NCI-H1436 treated with DMSO at 0.1 percent for 48 hours (cell line): ENCODE measurements at regions not wholly inside any gene's neighbourhood (a gene's known extent, or its start where the extent isn't known, plus 50 kb on each side); places are given as distances from the start of the nearest gene placed in this dataset.
"Not testable (repeated sequence)": the region's sequence is repeated elsewhere in the genome, so short reads cannot be mapped to it uniquely, and the experiment has no call there.

Experiments used
- DNase-seq: peaks from one replicate; lab custom pipeline; 2025; lab: John Stamatoyannopoulos, UW

DNA sequence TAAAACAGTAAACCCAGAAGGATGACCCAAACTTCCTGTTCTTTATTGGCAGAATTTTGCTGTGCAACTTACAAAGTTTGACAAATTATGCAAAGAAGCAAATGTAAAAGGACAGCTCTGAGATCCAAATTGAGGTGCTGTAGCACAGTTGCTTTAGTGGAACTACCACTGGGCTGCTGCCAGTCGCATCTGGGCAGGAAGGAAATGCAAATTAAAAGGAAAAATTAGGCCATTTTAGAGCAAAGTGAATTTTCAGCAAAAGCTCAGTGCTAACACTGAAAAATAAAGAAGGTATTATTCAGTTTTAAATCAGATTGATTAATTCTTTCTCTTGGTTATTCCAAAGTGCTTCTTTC, 104.5 kb downstream of the ZMAT3 start:
- DNase-seq = no peak

DNA sequence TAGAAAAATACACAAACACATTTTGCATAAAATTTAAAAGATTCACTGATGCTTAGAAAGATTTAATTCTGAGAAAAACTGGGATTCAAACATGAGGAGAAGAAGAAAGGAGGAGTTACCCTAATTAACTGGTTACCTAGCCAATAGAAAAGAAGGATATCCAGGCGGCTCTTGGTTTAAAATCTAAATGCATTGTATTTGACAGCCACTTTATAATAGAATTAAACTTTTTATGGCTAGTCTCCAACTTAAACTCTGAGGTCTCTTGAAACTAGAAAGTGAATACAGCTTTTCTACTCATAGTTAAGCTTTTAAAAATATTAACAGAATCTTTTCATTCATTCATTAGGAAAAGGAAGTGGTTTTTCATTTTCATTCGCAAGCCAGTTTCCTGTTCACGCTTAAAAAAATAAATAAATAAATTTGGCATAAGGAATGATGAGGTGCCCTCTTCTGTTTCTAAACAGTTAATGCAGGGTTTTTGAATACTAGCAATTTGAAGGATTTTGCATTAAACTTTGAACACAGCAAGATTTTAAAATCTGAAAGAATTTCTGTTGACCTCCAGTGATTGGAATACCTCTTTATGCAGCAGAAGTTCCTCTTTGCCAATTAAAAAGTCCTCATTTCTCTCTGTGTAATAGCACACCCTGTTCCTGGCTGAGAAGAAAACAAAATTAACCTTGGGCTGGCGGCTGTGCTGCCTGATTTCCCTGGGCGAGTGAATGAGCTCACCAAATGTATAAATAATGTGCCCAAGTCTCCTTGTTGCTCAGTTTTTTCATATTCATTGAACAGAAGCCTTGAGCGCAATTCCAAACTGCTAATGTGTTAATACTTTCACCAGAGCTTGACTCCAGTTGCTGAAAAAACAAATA, 105.1 kb downstream of the ZMAT3 start:
- peak; percentile 23 for DNase-seq

DNA sequence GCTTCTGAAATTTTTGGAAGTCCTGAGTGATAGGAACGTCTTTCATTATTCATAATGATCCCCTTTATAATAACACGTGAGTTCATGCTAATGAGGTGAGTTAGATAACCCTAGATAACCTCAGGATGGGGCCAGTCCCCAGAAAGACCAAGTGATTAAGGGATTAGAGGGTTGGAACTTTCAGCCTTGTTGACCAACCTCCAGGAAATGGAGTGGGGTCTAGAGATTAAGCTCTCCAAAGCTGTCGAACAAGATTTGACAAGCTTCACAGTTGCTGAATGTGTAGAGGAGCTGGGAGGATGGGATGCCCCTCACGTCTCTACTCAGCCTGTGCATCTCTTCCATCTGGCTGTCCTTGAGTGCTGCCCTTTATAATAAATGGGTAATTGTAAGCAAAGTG, 107.1 kb downstream of the ZMAT3 start:
- DNase-seq = no peak

DNA sequence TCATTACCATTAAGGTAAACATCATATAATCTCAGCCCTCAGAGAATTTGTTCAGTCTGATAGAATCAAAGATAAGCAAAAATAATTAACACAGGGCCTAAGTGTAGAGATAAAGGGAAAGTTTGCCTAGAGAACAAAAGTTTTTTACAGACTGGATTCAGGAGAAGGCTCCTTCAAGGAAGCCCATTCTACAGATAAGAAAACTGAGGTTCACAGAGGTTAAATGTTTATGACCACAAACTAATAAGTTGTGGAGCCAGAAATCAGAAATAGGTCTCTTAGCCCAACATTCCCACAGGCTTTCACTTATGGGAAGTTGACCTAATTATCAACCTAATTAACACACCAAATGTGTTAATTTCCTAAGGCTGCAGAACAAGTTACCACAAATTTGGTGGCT, 110.7 kb downstream of the ZMAT3 start:
- no peak for DNase-seq

DNA sequence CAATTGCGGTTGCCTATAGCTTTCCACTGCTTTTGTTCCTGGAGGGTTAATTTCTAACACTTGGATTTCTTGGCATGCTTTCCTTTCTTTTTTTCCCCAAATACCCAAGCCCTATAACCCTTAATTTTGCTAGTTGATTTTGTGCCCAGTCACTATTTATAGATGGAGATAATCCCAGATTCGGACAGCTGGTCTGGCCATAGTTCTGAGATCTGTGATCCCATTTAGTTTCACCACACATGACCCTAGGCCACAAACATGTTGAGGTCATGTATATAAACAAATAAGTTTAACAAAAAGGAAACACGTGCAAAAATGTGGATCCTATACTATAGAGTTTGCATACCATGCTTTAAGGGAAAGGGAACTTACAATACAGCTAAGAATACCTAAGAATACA, 111.4 kb downstream of the ZMAT3 start:
- no peak for DNase-seq

DNA sequence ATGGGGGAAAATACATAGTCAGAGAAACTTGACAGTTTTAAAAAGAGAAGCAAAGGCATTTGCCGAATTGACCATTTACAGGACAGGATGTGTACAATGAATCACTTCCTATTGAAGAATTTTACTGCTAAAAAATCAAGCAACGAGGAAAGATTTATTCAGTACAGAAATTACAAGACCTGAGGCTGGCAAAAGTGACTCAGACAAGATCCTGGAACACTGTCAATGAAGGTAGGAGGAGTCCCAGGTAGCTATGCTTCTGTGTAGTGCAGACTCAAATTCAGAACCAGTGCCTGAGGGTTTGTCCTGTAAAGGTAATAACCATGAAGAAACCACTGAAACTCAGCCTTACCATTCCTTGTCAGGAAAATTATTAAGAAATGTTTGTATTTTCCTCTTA, 120.9 kb downstream of the ZMAT3 start:
- DNase-seq = no peak

DNA sequence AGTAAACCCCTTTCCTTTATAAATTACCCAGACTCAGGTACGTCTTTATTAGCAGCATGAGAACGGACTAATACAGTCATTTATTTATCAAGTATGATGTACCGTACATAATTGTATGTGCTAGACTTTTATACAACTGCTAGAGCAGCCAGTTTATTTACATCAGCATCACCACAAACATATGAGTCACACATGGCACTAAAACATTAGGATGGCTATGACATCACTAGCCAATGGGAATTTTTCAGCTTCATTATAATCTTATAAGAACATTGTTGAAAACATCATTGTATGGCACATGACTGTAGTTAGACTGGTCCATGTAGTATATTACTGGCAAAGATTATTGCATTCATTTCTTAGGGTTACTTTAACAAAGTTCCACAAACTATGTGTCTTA, 121.7 kb downstream of the ZMAT3 start:
- no peak for DNase-seq

DNA sequence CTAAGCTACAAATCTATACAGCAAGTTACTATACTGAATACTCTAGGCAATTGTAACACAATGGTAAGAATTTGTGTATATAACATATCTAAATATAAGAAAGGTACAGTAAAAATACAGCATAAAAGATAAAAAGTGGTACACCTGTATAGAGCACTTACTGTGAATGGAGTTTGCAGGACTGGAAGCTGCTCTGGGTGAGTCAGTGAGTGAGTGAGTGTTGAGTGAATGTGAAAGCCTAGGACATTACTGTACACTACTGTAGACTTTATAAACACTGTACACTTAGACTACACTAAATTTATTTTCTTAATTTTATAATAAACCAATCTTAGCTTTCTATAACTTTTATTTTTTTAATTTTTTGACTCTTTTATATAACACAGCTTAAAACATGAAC, 123.1 kb downstream of the ZMAT3 start:
- DNase-seq = no peak

DNA sequence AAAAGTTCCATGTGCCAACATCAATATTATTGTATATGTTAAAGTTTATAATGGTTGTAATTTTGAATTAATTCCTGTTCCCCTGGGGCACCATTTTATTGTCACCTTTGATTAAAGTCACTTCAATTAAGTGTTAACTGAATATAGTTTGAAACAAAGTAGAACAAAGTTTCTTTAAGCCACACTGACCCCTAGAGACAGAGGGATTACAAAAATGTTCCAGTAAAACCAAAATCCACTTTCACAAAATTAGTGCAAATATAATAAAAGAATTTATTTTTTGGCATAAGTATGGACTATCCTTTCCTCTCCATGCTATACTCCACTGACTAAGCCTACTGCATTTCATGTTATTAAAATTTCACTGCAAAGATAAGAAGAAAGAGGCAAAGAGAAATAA, 123.9 kb downstream of the ZMAT3 start:
- no peak for DNase-seq

DNA sequence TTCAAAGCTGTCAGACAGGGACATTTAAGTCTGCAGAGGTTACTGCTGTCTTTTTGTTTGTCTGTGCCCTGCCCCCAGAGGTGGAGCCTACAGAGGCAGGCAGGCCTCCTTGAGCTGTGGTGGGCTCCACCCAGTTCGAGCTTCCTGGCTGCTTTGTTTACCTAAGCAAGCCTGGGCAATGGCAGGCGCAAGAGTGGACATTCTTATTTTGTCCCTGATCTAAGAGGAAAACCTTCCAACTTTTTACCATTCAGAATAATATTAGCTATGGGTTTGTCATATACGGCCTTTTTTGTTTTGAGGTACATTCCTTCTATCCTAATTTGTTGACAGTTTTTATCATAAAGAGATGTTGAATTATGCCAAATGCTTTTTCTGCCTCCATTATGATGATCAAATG, 129.3 kb downstream of the ZMAT3 start:
- DNase-seq = not testable (repeated sequence)

DNA sequence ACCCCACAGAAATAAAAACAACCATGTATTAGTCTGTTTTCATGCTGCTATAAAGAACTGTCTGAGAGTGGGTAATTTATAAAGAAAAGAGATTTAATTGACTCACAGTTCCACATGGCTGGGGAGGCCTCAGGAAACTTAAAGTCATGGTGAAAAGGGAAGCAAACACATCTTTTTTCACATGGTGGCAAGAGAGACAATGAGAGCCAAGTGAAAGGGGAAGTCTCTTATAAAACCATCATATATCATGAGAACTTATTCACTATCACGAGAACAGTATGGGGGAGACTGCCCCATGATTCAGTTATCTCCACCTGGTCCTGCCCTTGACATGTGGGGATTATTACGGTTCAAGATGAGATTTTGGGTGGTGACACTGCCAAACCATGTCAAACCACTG, 141.5 kb downstream of the ZMAT3 start:
- DNase-seq = no peak

DNA sequence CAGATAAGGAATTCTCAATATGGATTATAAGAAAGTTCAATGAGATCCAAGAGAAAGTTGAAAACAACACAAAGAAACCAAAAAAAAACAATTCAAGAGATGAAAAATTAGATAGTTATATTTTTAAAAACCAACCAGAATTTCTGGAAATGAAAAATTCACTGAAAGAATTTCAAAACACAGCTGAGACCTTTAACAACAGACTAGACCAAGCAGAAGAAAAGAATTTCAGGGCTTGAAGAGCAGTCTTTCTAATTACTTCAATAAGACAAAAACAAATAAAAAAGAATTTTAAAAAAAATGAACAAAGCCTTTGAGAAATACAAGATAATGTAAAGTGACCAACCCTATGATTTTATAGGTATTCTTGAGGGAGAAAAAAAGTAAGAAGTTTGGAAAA, 155.4 kb downstream of the ZMAT3 start:
- DNase-seq = no peak

DNA sequence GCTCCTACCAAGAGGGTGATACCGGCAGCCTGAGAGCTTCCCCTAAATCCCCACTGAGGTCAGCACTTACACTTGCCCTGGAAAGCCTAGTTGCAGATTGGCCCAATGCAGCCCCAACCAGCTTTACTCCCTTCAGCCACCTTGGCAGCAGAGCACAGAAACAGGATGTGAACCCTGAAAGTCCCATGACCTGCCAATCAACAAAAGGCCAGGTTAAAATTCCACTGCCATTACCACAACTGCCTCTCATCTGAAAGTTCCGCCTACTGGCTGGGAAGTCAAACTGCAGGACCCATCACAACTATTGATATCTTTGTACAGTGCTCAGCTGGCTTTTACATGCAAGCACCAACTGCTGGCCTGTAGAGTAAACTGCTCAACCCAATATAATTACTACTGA, 156.2 kb downstream of the ZMAT3 start:
- DNase-seq = no peak

DNA sequence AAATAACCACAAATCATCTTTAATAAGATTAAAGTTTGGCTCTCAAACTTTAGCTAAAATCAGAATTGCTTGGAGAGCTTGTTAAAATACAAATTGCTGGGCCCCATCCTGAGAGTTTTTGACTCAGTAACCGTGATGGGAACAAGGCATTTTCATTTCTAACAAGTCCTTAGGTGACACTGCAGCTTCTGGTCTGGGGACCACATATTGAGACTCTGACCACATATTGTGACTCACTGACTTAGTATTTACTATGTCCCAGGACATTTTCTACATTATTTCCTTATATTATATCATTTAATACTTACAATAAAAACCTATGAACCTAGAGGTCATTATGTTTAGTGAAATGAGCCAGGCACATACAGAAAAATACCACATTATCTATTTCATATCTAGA, 164.5 kb downstream of the ZMAT3 start:
- no peak for DNase-seq

DNA sequence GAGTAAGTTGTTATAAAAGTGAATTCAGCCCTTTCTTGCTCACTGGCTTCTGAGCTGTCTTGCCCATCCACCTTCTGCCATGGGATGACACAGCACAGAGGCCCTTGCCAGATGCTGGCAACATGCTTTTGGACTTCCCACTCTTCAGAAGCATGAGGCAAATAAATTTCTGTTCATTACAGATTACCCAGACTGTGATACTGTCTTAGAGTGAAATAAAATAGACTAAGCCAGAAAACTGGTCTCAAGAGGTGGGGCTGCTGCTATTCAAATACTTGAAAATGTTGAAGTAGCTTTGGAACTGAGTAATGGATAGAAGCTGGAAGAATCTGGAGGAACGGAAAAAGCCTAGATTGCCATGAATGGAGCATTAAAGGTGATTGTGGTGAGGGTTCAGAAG, 170.4 kb downstream of the ZMAT3 start:
- DNase-seq = no peak

DNA sequence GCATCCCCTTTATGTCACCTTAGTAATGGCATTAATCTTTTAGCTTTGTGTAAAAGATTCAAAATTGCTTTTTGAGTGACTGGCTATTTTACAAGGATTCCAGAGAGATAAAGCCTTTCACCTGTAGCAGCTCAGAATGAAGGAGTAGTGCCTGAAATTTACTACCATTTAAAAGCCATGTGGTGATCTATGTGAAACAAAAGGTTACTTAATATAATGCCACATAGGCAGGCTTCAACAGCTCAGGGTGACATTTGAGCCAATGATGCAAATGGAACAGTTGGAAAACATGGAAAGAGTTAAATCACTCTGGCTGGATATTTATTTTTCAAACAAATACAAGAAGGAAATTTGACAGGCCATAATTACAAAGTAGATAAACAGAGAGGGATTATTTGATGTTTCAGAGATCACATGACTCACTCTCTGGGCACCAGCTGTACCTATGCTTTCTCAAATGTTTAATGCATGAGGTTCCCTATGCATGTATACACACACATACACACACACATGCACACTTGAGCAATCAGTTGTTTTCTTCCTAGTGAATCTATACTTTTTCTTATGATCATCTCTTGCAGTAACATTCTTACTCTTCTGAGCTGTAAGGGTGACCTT, 171.5 kb downstream of the ZMAT3 start:
- peak; percentile 98 for DNase-seq

DNA sequence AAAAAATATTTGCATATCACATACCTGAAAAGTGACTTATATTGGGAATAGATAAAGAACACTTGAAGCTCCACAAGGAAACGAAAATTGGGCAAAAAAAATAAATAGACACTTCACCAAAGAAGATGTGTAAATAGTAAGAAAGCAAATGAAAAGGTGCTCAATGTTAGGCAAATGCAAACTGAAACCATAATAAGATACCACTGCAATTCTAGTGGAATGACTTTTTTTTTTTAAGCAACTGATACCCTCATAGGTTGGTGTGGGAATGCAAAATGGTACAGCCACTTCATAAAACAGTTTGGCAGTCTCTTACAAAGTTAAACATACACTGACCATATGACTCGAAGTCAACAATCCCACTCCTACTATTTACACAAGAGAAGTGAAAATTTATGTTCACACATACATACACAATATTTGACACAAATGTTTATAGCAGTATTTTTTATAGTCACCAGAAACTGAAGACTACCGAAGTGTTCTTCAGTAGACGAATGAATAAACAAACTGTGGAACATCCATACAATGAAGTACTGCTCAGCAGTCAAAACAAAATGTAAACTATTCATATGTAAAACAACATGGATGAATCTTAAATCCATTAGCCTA, 176.3 kb downstream of the ZMAT3 start:
- no peak for DNase-seq
